SK-N-SH treated with all-trans-retinoic acid at 6 μM for 48 hours (cell line): ENCODE measurements at regions not wholly inside any gene's neighbourhood (a gene's known extent, or its start where the extent isn't known, plus 50 kb on each side); places are given as distances from the start of the nearest gene placed in this dataset.

Experiments
- ATAC-seq: fragments of 200-7000 bp; cut with Tn5 transposase; 3 replicates; pipeline ENCODE4 v1.9.1; 2020; ENCODE audit warnings: mild to moderate bottlenecking, moderate library complexity
- ARNTL ChIP-seq: fragments of 450-650 bp; formaldehyde crosslinking; IDR thresholded peaks from 2 replicates; pipeline ENCODE4 v1.5.0; 2020; ENCODE audit warnings: low read depth, mild to moderate bottlenecking, moderate library complexity, borderline replicate concordance
- BACH2 ChIP-seq: fragments of 250-450 bp; sonication (Bioruptor Pico); IDR thresholded peaks from 2 replicates; pipeline ENCODE4 v1.9.0; 2021; ENCODE audit warnings: mild to moderate bottlenecking, borderline replicate concordance
- CREB5 ChIP-seq: fragments of 250-450 bp; sonication (Bioruptor Pico); IDR thresholded peaks from 2 replicates; pipeline ENCODE4 v1.5.1; 2020; ENCODE audit warnings: low read depth, mild to moderate bottlenecking, moderate library complexity
- CSDC2 ChIP-seq: fragments of 250-450 bp; sonication (Bioruptor Pico); IDR thresholded peaks from 2 replicates; pipeline ENCODE4 v1.5.0; 2020; ENCODE audit warnings: mild to moderate bottlenecking, moderate library complexity
- CSRNP3 ChIP-seq: fragments of 250-450 bp; sonication (Bioruptor Pico); IDR thresholded peaks from 2 replicates; pipeline ENCODE4 v1.5.1; 2021; ENCODE audit warnings: mild to moderate bottlenecking, moderate library complexity
- GLIS3 ChIP-seq: fragments of 250-450 bp; sonication (Bioruptor Pico); IDR thresholded peaks from 2 replicates; pipeline ENCODE4 v1.5.0; 2020; ENCODE audit warnings: mild to moderate bottlenecking, moderate library complexity
- ISL1 ChIP-seq: fragments of 250-450 bp; sonication (Bioruptor Pico); IDR thresholded peaks from 2 replicates; pipeline ENCODE4 v2.1.2; 2022; ENCODE audit warnings: mild to moderate bottlenecking, moderate library complexity
- OSR1 ChIP-seq: fragments of 250-450 bp; sonication (Bioruptor Pico); IDR thresholded peaks from 2 replicates; pipeline ENCODE4 v1.8.0; 2022; ENCODE audit warnings: moderate library complexity, mild to moderate bottlenecking, inconsistent platforms
- PATZ1 ChIP-seq: fragments of 250-450 bp; sonication (Bioruptor Pico); IDR thresholded peaks from 2 replicates; pipeline ENCODE4 v1.8.0; 2020; ENCODE audit warnings: mild to moderate bottlenecking, moderate library complexity, borderline replicate concordance
- POU6F1 ChIP-seq: fragments of 250-450 bp; sonication (Bioruptor Pico); IDR thresholded peaks from 2 replicates; pipeline ENCODE4 v1.8.0; 2021; ENCODE audit warnings: low read depth, mild to moderate bottlenecking, moderate library complexity, borderline replicate concordance
- PPARA ChIP-seq: fragments of 250-450 bp; sonication (Bioruptor Pico); IDR thresholded peaks from 2 replicates; pipeline ENCODE4 v1.5.0; 2020; ENCODE audit warnings: mild to moderate bottlenecking, borderline replicate concordance
- RARB ChIP-seq: fragments of 250-450 bp; sonication (Bioruptor Pico); IDR thresholded peaks from 2 replicates; pipeline ENCODE4 v1.8.0; 2021; ENCODE audit warnings: mild to moderate bottlenecking, moderate library complexity
- SNAI2 ChIP-seq: fragments of 250-450 bp; sonication (Bioruptor Pico); IDR thresholded peaks from 2 replicates; pipeline ENCODE4 v1.5.0; 2020; ENCODE audit warnings: mild to moderate bottlenecking, moderate library complexity
- TCF4 ChIP-seq: fragments of 250-450 bp; sonication (Bioruptor Pico); IDR thresholded peaks from 2 replicates; pipeline ENCODE4 v1.8.0; 2021; ENCODE audit warnings: mild to moderate bottlenecking, moderate library complexity, borderline replicate concordance
- TOX ChIP-seq: fragments of 250-450 bp; sonication (Bioruptor Pico); IDR thresholded peaks from 2 replicates; pipeline ENCODE4 v1.8.0; 2021; ENCODE audit warnings: mild to moderate bottlenecking, moderate library complexity, borderline replicate concordance
- TSHZ2 ChIP-seq: fragments of 250-450 bp; sonication (Bioruptor Pico); IDR thresholded peaks from 2 replicates; pipeline ENCODE4 v1.5.0; 2020; ENCODE audit warnings: mild to moderate bottlenecking, moderate library complexity
- ZFP3 ChIP-seq: fragments of 250-450 bp; sonication (Bioruptor Pico); IDR thresholded peaks from 2 replicates; pipeline ENCODE4 v1.5.0; 2020; ENCODE audit warnings: mild to moderate bottlenecking, moderate library complexity
- ZFP30 ChIP-seq: fragments of 450-650 bp; formaldehyde crosslinking; IDR thresholded peaks from 2 replicates; pipeline ENCODE4 v1.5.0; 2022; ENCODE audit warnings: mild to moderate bottlenecking, moderate library complexity
- ZNF565 ChIP-seq: fragments of 450-650 bp; formaldehyde crosslinking; conservative IDR thresholded peaks from 2 replicates; pipeline ENCODE4 v1.5.0; 2020; ENCODE audit warnings: low read depth, mild to moderate bottlenecking, moderate library complexity
- ZNF70 ChIP-seq: fragments of 450-650 bp; formaldehyde crosslinking; IDR thresholded peaks from 2 replicates; pipeline ENCODE4 v1.5.0; 2020; ENCODE audit warnings: mild to moderate bottlenecking, moderate library complexity
- ZNF8 ChIP-seq: fragments of 450-650 bp; formaldehyde crosslinking; IDR thresholded peaks from 2 replicates; pipeline ENCODE4 v1.5.0; 2020; ENCODE audit warnings: mild to moderate bottlenecking, moderate library complexity

- TF ChIP-seq ZFP3 (CRISPR knock-in tag): peak; percentile 95
- TF ChIP-seq CREB5: no peak
- no peak for TF ChIP-seq ARNTL (CRISPR knock-in tag)
- TF ChIP-seq TCF4 (CRISPR knock-in tag): no peak
- no peak for ATAC-seq
Observed at GRCh38 chr3:81048058-81048665, 713.3 kb downstream of the GBE1 start.

GRCh38 chr3:81045976-81046375 lies 715.5 kb downstream of the GBE1 start:
- no peak for ATAC-seq
- TF ChIP-seq ISL1 (CRISPR knock-in tag): no peak
- no peak for TF ChIP-seq ZNF8
- TF ChIP-seq ZNF70 (CRISPR knock-in tag): no peak
- no peak for TF ChIP-seq TOX
- TF ChIP-seq RARB: no peak
- TF ChIP-seq TSHZ2 (CRISPR knock-in tag): no peak
- TF ChIP-seq OSR1 (CRISPR knock-in tag): no peak
- TF ChIP-seq ARNTL (CRISPR knock-in tag): no peak
- TF ChIP-seq BACH2 (CRISPR knock-in tag): no peak
- no peak for TF ChIP-seq TCF4 (CRISPR knock-in tag)
- TF ChIP-seq GLIS3 (CRISPR knock-in tag): no peak
- no peak for TF ChIP-seq CSRNP3 (CRISPR knock-in tag)
- no peak for TF ChIP-seq PATZ1 (CRISPR knock-in tag)
- no peak for TF ChIP-seq ZFP30 (CRISPR knock-in tag)
- TF ChIP-seq SNAI2 (CRISPR knock-in tag): no peak

GRCh38 chr3:81045246-81045645 lies 716.2 kb downstream of the GBE1 start:
- ATAC-seq: no peak
- TF ChIP-seq PPARA (no peak), POU6F1 (CRISPR knock-in tag) (no peak), ZNF565 (no peak), ZFP3 (CRISPR knock-in tag) (no peak), TSHZ2 (CRISPR knock-in tag) (no peak), CREB5 (no peak), BACH2 (CRISPR knock-in tag) (no peak), TCF4 (CRISPR knock-in tag) (no peak), ZNF8 (no peak), GLIS3 (CRISPR knock-in tag) (no peak), ZFP30 (CRISPR knock-in tag) (no peak), SNAI2 (CRISPR knock-in tag) (no peak), TOX (no peak), OSR1 (CRISPR knock-in tag) (no peak), ZNF70 (CRISPR knock-in tag) (no peak), CSDC2 (CRISPR knock-in tag) (no peak), CSRNP3 (CRISPR knock-in tag) (no peak)
